ENCODE measurements at regions not wholly inside any gene's neighbourhood (a gene's known extent, or its start where the extent isn't known, plus 50 kb on each side); places are given as distances from the start of the nearest gene placed in this dataset.

- no peaks in the 10 kb centered on the region for H3K36me3 ChIP-seq (ENCODE audit: insufficient read depth)
- no peak overlapping the region for H3K4me2 ChIP-seq
- no peak overlapping the region for H3K27ac ChIP-seq
- TF ChIP-seq CTCF (conservative IDR thresholded peaks at IDR 0.05; ENCODE audit: low read depth, low read length): no peak
- H3K27me3 ChIP-seq (ENCODE audit: insufficient read depth, low read depth): no peaks in the 10 kb centered on the region
- H3K9ac ChIP-seq: no peak overlapping the region
- no peaks in the 10 kb centered on the region for H3K4me1 ChIP-seq (ENCODE audit: low read depth, poor library complexity, severe bottlenecking)
- no peak overlapping the region for H3K4me3 ChIP-seq (IDR thresholded peaks at IDR 0.05; ENCODE audit: insufficient read depth, low read depth, low read length)
- no peak overlapping the region for H2AFZ ChIP-seq (ENCODE audit: low read depth)
- no peaks in the 10 kb centered on the region for H3K79me2 ChIP-seq (ENCODE audit: insufficient read depth, low read depth)
- H4K20me1 ChIP-seq (ENCODE audit: insufficient read depth): no peaks in the 10 kb centered on the region
These were observed 60.1 kb upstream of the HDDC2 start for GRCh38 chr6:125361868-125362267.

- Histone ChIP-seq H3K4me1 (ENCODE audit: low read depth, poor library complexity, severe bottlenecking) (no peaks in the 10 kb centered on the region), H2AFZ (ENCODE audit: low read depth) (no peak overlapping the region), H3K36me3 (ENCODE audit: insufficient read depth) (no peaks in the 10 kb centered on the region), H3K79me2 (ENCODE audit: insufficient read depth, low read depth) (no peaks in the 10 kb centered on the region), H3K9ac (no peak overlapping the region), H3K27ac (no peak overlapping the region), H4K20me1 (ENCODE audit: insufficient read depth) (no peaks in the 10 kb centered on the region), H3K4me2 (no peak overlapping the region), H3K4me3 (IDR thresholded peaks at IDR 0.05; ENCODE audit: insufficient read depth, low read depth, low read length) (no peak overlapping the region), H3K27me3 (ENCODE audit: insufficient read depth, low read depth) (no peaks in the 10 kb centered on the region)
- no peak for TF ChIP-seq CTCF (conservative IDR thresholded peaks at IDR 0.05; ENCODE audit: low read depth, low read length)
These were observed 61.5 kb upstream of the HDDC2 start for GRCh38 chr6:125363039-125363823.

GRCh38 chr6:125363824-125364165, 62.0 kb upstream of the HDDC2 start:
- H4K20me1 ChIP-seq (ENCODE audit: insufficient read depth): no peaks in the 10 kb centered on the region
- no peaks in the 10 kb centered on the region for H3K4me1 ChIP-seq (ENCODE audit: low read depth, poor library complexity, severe bottlenecking)
- H3K79me2 ChIP-seq (ENCODE audit: insufficient read depth, low read depth): no peaks in the 10 kb centered on the region
- no peaks in the 10 kb centered on the region for H3K36me3 ChIP-seq (ENCODE audit: insufficient read depth)
- H3K27me3 ChIP-seq (ENCODE audit: insufficient read depth, low read depth): no peaks in the 10 kb centered on the region
- no peak overlapping the region for H3K9ac ChIP-seq
- no peak overlapping the region for H3K27ac ChIP-seq
- no peak for TF ChIP-seq CTCF (conservative IDR thresholded peaks at IDR 0.05; ENCODE audit: low read depth, low read length)
- H3K4me3 ChIP-seq (IDR thresholded peaks at IDR 0.05; ENCODE audit: insufficient read depth, low read depth, low read length): no peak overlapping the region
- no peak overlapping the region for H2AFZ ChIP-seq (ENCODE audit: low read depth)
- no peak overlapping the region for H3K4me2 ChIP-seq

GRCh38 chr6:125365230-125365629, 63.5 kb upstream of the HDDC2 start:
- Histone ChIP-seq H3K36me3 (ENCODE audit: insufficient read depth) (no peaks in the 10 kb centered on the region), H3K79me2 (ENCODE audit: insufficient read depth, low read depth) (no peaks in the 10 kb centered on the region), H3K4me3 (IDR thresholded peaks at IDR 0.05; ENCODE audit: insufficient read depth, low read depth, low read length) (no peak overlapping the region), H3K4me1 (ENCODE audit: low read depth, poor library complexity, severe bottlenecking) (no peaks in the 10 kb centered on the region), H4K20me1 (ENCODE audit: insufficient read depth) (no peaks in the 10 kb centered on the region), H3K4me2 (no peak overlapping the region), H3K27ac (no peak overlapping the region), H3K27me3 (ENCODE audit: insufficient read depth, low read depth) (no peaks in the 10 kb centered on the region), H3K9ac (no peak overlapping the region), H2AFZ (ENCODE audit: low read depth) (no peak overlapping the region)
- TF ChIP-seq CTCF (conservative IDR thresholded peaks at IDR 0.05; ENCODE audit: low read depth, low read length): no peak

Measured in KMS-11 (cell line).